ENCODE measurements at regions not wholly inside any gene's neighbourhood (a gene's known extent, or its start where the extent isn't known, plus 50 kb on each side); places are given as distances from the start of the nearest gene placed in this dataset.
"Not testable (repeated sequence)": the region's sequence is repeated elsewhere in the genome, so short reads cannot be mapped to it uniquely, and the experiment has no call there.

DNA sequence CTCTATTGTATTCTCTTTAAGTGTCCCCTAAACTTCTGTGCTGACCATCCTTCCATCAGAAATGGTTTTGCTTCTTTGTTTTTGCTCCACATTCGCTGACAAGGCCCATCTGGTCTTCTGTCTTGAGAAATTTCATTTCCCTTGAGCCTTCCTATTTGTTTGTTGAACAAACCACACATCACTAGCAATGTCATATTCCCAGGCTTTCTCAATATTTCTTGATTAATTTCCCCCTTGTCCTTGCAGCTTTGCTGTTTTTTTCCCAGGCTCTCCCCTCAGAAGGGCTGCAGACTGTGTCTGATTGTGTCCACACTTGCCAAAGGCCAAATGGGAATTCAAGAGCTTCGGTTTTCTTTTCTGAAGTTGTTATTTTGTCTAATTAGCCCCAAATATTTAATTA is 158.9 kb downstream of the MID1IP1 start:
- Histone ChIP-seq H3K27ac (ENCODE audit: low read depth, low read length, poor library complexity, severe bottlenecking) (no peak overlapping the region), H3K4me2 (ENCODE audit: low read length) (no peak overlapping the region)

DNA sequence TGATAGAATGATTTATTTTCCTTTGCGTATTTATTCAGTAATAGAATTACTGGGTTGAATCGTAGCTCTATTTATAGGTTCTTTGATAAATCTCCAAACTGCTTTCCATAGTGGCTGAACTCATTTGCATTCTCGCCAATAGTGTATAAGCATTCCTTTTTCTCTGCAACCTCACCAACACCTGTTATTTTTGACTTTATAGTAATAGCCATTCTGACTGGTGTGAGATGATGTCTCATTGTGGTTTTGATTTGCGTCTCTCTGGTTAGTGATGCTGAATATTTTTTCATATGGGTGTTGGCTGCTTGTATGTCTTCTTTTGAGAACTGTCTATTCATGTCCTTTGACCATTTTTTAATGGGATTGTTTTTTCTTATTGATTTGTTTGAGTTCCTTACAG is 160.7 kb downstream of the MID1IP1 start:
- no peaks in the 10 kb centered on the region for H3K36me3 ChIP-seq (ENCODE audit: insufficient read depth, low read length)
- no peak overlapping the region for H2AFZ ChIP-seq (ENCODE audit: low read length)
- TF ChIP-seq, protein P1, sequence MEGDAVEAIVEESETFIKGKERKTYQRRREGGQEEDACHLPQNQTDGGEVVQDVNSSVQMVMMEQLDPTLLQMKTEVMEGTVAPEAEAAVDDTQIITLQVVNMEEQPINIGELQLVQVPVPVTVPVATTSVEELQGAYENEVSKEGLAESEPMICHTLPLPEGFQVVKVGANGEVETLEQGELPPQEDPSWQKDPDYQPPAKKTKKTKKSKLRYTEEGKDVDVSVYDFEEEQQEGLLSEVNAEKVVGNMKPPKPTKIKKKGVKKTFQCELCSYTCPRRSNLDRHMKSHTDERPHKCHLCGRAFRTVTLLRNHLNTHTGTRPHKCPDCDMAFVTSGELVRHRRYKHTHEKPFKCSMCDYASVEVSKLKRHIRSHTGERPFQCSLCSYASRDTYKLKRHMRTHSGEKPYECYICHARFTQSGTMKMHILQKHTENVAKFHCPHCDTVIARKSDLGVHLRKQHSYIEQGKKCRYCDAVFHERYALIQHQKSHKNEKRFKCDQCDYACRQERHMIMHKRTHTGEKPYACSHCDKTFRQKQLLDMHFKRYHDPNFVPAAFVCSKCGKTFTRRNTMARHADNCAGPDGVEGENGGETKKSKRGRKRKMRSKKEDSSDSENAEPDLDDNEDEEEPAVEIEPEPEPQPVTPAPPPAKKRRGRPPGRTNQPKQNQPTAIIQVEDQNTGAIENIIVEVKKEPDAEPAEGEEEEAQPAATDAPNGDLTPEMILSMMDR (IDR thresholded peaks at IDR 0.05; ENCODE audit: low read length): no peak
- no peak for TF ChIP-seq EZH2 (IDR thresholded peaks at IDR 0.05; ENCODE audit: borderline replicate concordance, low read length)

More for the DNA sequence above, 158.9 kb downstream of the MID1IP1 start:
- Histone ChIP-seq H3K9me3 (ENCODE audit: low read length) (no peaks in the 10 kb centered on the region), H3K36me3 (ENCODE audit: insufficient read depth, low read length) (no peaks in the 10 kb centered on the region), H3K27me3 (ENCODE audit: insufficient read depth, low read length) (no peaks in the 10 kb centered on the region), H3K4me1 (ENCODE audit: insufficient read depth, low read length, severe bottlenecking) (no peaks in the 10 kb centered on the region), H3F3A (ENCODE audit: insufficient read depth, low read length) (no peaks in the 10 kb centered on the region), H3K79me2 (ENCODE audit: insufficient read depth, low read length) (no peaks in the 10 kb centered on the region), H2AFZ (ENCODE audit: low read length) (no peak overlapping the region), H4K20me1 (ENCODE audit: insufficient read depth, low read length) (no peaks in the 10 kb centered on the region), H3K9me2 (ENCODE audit: low read depth, low read length) (no peaks in the 10 kb centered on the region), H3K9ac (ENCODE audit: low read length) (no peak overlapping the region), H3K4me3 (ENCODE audit: low read depth, low read length, poor library complexity, severe bottlenecking) (no peak overlapping the region)
- TF ChIP-seq, protein P1 (IDR thresholded peaks at IDR 0.05; ENCODE audit: low read length): no peak
- TF ChIP-seq EZH2 (IDR thresholded peaks at IDR 0.05; ENCODE audit: borderline replicate concordance, low read length): no peak

DNA sequence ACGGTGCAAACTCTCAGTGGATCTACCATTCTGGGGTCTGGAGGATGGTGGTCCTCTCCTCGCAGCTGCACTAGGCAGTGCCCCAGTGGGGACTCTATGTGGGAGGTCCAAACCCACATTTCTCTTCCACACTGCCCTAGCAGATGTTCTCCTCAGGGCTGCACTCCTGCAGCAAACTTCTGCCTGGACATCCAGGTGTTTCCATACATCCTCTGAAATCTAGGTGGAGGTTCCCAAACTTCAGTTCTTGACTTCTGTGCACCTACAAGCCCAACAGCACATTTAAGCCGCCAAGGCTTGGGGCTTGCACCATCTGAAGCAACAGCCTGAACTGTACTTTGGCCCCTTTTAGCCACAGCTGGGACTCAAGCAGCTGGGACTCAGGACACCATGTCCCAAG is 162.0 kb downstream of the MID1IP1 start:
- not testable (repeated sequence) for H3K9me2 ChIP-seq (ENCODE audit: low read depth, low read length); H3K9ac ChIP-seq (ENCODE audit: low read length); H3K4me1 ChIP-seq (ENCODE audit: insufficient read depth, low read length, severe bottlenecking); H2AFZ ChIP-seq (ENCODE audit: low read length); H3K9me3 ChIP-seq (ENCODE audit: low read length); H3F3A ChIP-seq (ENCODE audit: insufficient read depth, low read length); H3K27ac ChIP-seq (ENCODE audit: low read depth, low read length, poor library complexity, severe bottlenecking); H3K79me2 ChIP-seq (ENCODE audit: insufficient read depth, low read length); H3K4me2 ChIP-seq (ENCODE audit: low read length); H3K36me3 ChIP-seq (ENCODE audit: insufficient read depth, low read length); H3K4me3 ChIP-seq (ENCODE audit: low read depth, low read length, poor library complexity, severe bottlenecking); H3K27me3 ChIP-seq (ENCODE audit: insufficient read depth, low read length); H4K20me1 ChIP-seq (ENCODE audit: insufficient read depth, low read length)

More for the DNA sequence above, 160.7 kb downstream of the MID1IP1 start:
- Histone ChIP-seq H3K9me2 (ENCODE audit: low read depth, low read length) (no peaks in the 10 kb centered on the region), H3K4me3 (ENCODE audit: low read depth, low read length, poor library complexity, severe bottlenecking) (no peak overlapping the region), H4K20me1 (ENCODE audit: insufficient read depth, low read length) (no peaks in the 10 kb centered on the region), H3K9me3 (ENCODE audit: low read length) (no peaks in the 10 kb centered on the region), H3K9ac (ENCODE audit: low read length) (no peak overlapping the region), H3K4me2 (ENCODE audit: low read length) (no peak overlapping the region), H3K27me3 (ENCODE audit: insufficient read depth, low read length) (no peaks in the 10 kb centered on the region), H3K79me2 (ENCODE audit: insufficient read depth, low read length) (no peaks in the 10 kb centered on the region), H3K27ac (ENCODE audit: low read depth, low read length, poor library complexity, severe bottlenecking) (no peak overlapping the region), H3K4me1 (ENCODE audit: insufficient read depth, low read length, severe bottlenecking) (peaks cover 6% of the 10 kb centered on the region), H3F3A (ENCODE audit: insufficient read depth, low read length) (no peaks in the 10 kb centered on the region)

DNA sequence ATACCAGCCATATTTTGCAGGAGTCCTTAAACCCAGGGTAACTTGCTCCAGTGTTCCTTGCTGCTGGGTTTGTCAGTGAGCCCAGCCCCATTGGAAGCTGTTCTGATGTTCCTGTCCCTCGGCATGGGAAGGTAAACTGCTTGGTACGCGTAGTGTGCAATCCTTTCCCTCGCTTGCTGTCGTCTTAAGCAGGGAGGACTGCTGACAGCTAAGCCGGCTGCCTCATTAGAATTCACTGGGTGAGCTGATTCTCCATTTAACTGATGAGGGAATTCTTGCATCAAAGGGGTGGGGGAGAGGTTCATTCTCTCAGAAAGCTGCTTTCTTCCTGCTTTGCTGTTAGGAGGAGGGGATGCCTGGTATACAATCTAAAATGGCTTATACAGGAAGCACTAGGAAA is 164.6 kb downstream of the MID1IP1 start:
- Histone ChIP-seq H3K27me3 (ENCODE audit: insufficient read depth, low read length) (no peaks in the 10 kb centered on the region), H2AFZ (ENCODE audit: low read length) (no peak overlapping the region), H3K36me3 (ENCODE audit: insufficient read depth, low read length) (no peaks in the 10 kb centered on the region), H3K9me2 (ENCODE audit: low read depth, low read length) (no peaks in the 10 kb centered on the region), H3K4me3 (ENCODE audit: low read depth, low read length, poor library complexity, severe bottlenecking) (no peak overlapping the region), H3F3A (ENCODE audit: insufficient read depth, low read length) (no peaks in the 10 kb centered on the region), H3K4me1 (ENCODE audit: insufficient read depth, low read length, severe bottlenecking) (peaks cover 17% of the 10 kb centered on the region), H3K79me2 (ENCODE audit: insufficient read depth, low read length) (no peaks in the 10 kb centered on the region), H3K27ac (ENCODE audit: low read depth, low read length, poor library complexity, severe bottlenecking) (no peak overlapping the region), H4K20me1 (ENCODE audit: insufficient read depth, low read length) (no peaks in the 10 kb centered on the region), H3K9me3 (ENCODE audit: low read length) (no peaks in the 10 kb centered on the region), H3K4me2 (ENCODE audit: low read length) (no peak overlapping the region), H3K9ac (ENCODE audit: low read length) (no peak overlapping the region)
- TF ChIP-seq, protein P1 (IDR thresholded peaks at IDR 0.05; ENCODE audit: low read length): no peak
- no peak for TF ChIP-seq EZH2 (IDR thresholded peaks at IDR 0.05; ENCODE audit: borderline replicate concordance, low read length)
